Stimulated activated naive CD8-positive, alpha-beta T cell treated with anti-CD3 and anti-CD28 coated beads, Interleukin-15, amount 100 ng/mL, for 72 hours (primary cell): ENCODE measurements at regions not wholly inside any gene's neighbourhood (a gene's known extent, or its start where the extent isn't known, plus 50 kb on each side); places are given as distances from the start of the nearest gene placed in this dataset.
"Not testable (repeated sequence)": the region's sequence is repeated elsewhere in the genome, so short reads cannot be mapped to it uniquely, and the experiment has no call there.

Experiments used
- ATAC-seq: fragments of 150-1000 bp; cut with Tn5 transposase; 2 replicates; pipeline ENCODE4 v1.10.0; 2021; ENCODE audit warnings: mild to moderate bottlenecking, moderate library complexity
- DNase-seq, 2 donors: peaks; one replicate each; pipeline ENCODE4 v3.0.0; 2021 to 2022
- H3K27ac Mint-ChIP-seq, 2 donors: one replicate each; pipeline ENCODE4 v1.8.0; 2022; ENCODE audit warnings: mild to moderate bottlenecking in 2 of 2, mixed read lengths in 2 of 2, moderate library complexity in 2 of 2
- H3K27me3 Mint-ChIP-seq: one replicate; pipeline ENCODE4 v1.8.0; 2022; ENCODE audit warnings: mixed read lengths
- H3K4me1 Mint-ChIP-seq: one replicate; pipeline ENCODE4 v1.8.0; 2022; ENCODE audit warnings: mild to moderate bottlenecking, mixed read lengths
- H3K4me3 Mint-ChIP-seq, 2 donors: one replicate each; pipeline ENCODE4 v1.8.0; 2022; ENCODE audit warnings: mild to moderate bottlenecking in 2 of 2, mixed read lengths in 2 of 2, moderate library complexity in 1 of 2
- H3K9me3 Mint-ChIP-seq, 2 donors: one replicate each; pipeline ENCODE4 v1.8.0; 2022; ENCODE audit warnings: mixed read lengths in 2 of 2

GRCh38 chrX:52585892-52586291 is 68.8 kb downstream of the SSX7 start:
- Mint-ChIP-seq H3K9me3 (no peaks in the 10 kb centered on the region), H3K27me3 (peaks cover 5% of the 10 kb centered on the region), H3K27ac (no peak overlapping the region), H3K4me3 (no peak overlapping the region), H3K4me1 (no peaks in the 10 kb centered on the region)
- no peak for ATAC-seq
- no peak for DNase-seq

DNA sequence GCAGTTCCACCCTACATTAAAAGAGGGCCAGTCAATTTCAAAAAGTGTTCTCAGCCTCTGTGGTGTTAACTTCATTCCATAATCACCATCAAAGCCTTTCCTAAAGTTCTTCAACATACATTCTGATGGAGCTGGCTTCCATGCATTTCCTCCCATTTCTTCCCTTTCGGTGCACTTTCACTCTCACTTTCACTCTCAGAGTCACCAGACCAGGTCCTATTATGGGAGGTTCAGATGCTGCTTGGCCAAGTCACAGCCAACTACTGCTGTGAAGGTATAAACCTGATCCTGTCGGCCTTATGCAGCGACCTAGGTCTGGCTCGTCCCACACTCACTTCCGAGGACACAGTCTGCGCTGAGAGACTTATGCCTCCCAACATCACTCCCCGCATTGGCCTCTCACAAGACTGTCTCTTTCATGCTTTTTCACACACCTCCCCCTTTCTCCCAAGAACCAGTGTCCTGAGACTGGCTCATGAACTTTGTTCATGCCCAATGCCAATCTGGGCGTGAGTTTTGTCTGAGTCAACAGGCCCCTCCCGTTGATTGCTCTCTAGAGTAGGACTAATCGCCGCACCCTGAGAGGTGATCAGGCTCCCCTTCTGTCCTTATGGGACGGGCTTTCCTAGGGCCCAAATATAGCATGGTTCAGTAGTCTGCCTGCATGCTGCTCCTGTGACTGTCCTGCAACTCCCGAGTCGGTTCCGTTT is 60.8 kb upstream of the XAGE1B start:
- Mint-ChIP-seq H3K4me1 (no peaks in the 10 kb centered on the region), H3K27me3 (no peaks in the 10 kb centered on the region), H3K4me3 (no peak overlapping the region), H3K27ac (peak overlapping the region in 1 of 2 donors; percentile 83), H3K9me3 (no peaks in the 10 kb centered on the region)
- DNase-seq (no peak), ATAC-seq (no peak)

DNA sequence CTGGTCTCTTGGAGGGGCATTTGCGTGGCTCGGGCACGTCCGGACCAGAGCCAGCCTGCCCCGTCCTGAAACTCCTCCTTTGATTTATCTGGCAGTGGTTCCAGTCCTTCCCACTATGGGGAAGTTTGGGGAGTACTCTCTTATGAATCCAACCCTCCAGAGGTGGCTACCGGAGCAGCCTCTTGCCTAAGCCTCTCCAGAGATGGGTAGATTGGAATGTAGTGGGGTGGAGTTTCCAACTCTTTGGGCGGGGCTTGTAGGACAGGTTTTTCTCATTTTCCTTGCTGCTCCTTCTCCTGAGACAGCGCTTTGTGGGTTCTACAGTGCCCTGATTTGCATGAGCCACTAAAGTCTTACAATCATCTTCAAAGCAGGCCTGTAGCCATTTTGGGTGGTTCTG is 60.1 kb upstream of the XAGE1B start:
- Mint-ChIP-seq H3K4me1 (no peaks in the 10 kb centered on the region), H3K9me3 (no peaks in the 10 kb centered on the region), H3K27me3 (no peaks in the 10 kb centered on the region), H3K27ac (no peak overlapping the region), H3K4me3 (no peak overlapping the region)
- no peak for DNase-seq
- no peak for ATAC-seq

DNA sequence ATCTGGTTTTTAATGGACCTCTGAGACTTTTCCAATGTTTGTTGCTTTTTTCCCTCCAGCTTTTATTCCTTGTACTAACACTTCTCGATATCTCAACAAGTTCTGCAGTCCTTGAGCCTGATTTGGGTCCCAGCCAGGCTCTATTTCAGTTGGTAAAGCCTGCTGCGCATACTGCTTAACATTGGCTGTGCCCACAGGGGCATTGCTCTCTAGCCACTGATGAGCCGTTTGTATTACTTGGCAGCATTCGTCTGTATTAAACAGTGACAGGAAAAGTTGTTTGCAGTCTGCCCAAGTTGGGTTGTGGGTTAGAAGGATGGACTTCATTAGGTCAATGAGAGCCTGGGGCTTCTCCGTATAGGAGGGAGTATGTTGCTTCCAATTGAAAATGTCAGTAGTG is 59.6 kb upstream of the XAGE1B start:
- H3K27ac Mint-ChIP-seq: no peak overlapping the region
- no peaks in the 10 kb centered on the region for H3K4me1 Mint-ChIP-seq
- H3K9me3 Mint-ChIP-seq: no peaks in the 10 kb centered on the region
- DNase-seq: no peak
- no peak for ATAC-seq
- no peaks in the 10 kb centered on the region for H3K27me3 Mint-ChIP-seq
- no peak overlapping the region for H3K4me3 Mint-ChIP-seq

DNA sequence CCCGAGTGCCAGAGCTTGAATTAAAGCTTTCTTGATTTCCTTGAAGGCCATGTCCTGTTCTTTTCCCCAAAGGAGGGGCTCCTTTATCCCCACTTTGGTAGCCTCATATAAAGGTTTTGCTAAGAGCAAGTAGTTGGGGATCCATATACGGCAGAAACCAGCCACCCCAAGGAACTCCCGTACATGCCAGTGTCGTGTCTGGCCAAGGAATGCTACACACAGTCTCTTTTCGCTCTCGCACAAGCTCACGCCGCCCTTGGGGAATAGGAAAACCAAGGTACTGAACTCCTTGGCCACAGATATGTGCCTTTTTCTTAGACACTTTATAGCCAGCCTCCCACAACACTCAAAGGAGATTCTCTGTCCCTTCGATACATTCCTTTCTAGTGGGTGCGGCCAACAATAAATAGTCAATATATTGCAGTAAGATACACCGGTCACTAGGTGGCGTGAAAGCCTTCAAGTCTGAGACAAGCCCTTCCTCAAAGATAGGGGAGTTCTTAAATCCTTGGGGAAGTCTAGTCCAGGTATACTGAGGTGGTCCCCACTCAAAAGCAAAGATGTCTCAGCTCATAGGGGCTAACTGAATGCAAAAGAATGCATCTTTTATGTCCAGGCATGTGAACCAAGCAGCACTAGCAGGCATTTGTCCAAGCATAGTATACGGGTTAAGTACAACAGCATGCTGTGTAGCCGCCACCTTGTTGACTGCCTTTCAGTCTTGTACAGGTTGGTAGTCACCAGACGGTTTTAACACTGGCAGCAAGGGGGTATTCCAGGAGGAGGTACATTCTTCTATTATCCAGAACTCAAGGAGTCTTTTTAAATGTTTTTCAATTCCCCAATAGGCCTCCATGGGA is 57.8 kb upstream of the XAGE1B start:
- Mint-ChIP-seq H3K4me3 (no peak overlapping the region), H3K9me3 (no peaks in the 10 kb centered on the region), H3K27ac (no peak overlapping the region), H3K4me1 (no peaks in the 10 kb centered on the region), H3K27me3 (no peaks in the 10 kb centered on the region)
- DNase-seq (peak; percentile 8 to 21), ATAC-seq (no peak)

DNA sequence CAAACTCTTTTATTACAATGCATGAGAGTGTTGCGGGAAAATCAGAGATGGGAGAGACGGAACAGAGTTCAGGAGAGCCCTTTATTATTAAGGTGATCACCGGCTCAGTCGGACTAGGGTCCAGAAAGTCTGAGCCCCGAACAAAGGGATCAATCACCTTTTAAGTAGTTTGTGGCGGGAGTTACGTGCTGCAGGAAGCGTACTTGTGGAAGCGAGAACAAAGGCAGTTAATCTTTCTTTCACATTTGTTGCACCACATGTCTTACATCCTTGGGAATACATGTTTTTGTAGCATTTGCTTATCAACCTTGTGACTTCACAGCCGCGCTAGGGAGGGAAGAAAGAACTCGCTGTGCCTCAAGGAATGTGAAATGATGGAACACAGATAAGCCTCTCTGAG is 51.3 kb upstream of the XAGE1B start:
- ATAC-seq, H3K27ac Mint-ChIP-seq, H3K4me1 Mint-ChIP-seq, DNase-seq, H3K27me3 Mint-ChIP-seq, H3K9me3 Mint-ChIP-seq, H3K4me3 Mint-ChIP-seq: not testable (repeated sequence)
